Esophagus muscularis mucosa (tissue), 2 donors: ENCODE measurements at regions not wholly inside any gene's neighbourhood (a gene's known extent, or its start where the extent isn't known, plus 50 kb on each side); places are given as distances from the start of the nearest gene placed in this dataset.
"Not testable (repeated sequence)": the region's sequence is repeated elsewhere in the genome, so short reads cannot be mapped to it uniquely, and the experiment has no call there.

ENCODE experiments used
- POLR2A ChIP-seq: fragments of 450-650 bp; IDR thresholded peaks from one replicate; pipeline ENCODE4 v1.6.1; 2017; ENCODE audit warnings: antibody characterized with exemption, moderate library complexity, mild to moderate bottlenecking, low read depth
- POLR2AphosphoS5 ChIP-seq, 2 donors: sonication (generic); formaldehyde crosslinking; IDR thresholded peaks; one replicate each; pipeline ENCODE4 v1.6.1; 2017; ENCODE audit warnings: antibody characterized with exemption in 2 of 2

DNA sequence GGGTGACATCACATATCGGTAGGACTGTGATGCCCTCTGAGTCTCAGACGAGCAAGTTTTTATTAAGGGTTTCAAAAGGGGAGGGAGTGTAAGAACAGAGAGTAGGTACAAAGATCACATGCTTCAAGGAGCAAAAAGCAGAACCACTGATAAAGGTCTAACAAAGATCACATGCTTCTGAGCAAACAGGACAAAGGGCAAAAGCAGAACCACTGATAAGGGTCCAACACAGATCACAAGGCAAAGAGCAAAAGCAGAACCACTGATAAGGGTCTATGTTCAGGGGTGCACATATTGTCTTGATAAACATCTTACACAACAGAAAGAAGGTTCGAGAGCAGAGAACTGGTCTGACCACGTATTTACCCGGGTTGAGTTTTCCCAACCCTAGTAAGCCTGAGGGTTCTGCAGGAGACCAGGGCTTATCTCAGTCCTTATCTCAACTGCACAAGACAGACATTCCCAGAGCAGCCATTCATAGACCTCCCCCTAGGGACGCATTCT, 604.2 kb upstream of the GYPC start:
- TF ChIP-seq POLR2A; POLR2AphosphoS5 (IDR thresholded peaks at IDR 0.05): not testable (repeated sequence)
